PC-3 (cell line): ENCODE measurements at regions not wholly inside any gene's neighbourhood (a gene's known extent, or its start where the extent isn't known, plus 50 kb on each side); places are given as distances from the start of the nearest gene placed in this dataset.

Experiments used
- ATAC-seq: fragments of 200-7000 bp; cut with Tn5 transposase; 2 replicates; pipeline ENCODE4 v1.9.1; 2020; ENCODE audit warnings: mild to moderate bottlenecking, moderate library complexity
- BruUV-seq: library from RNA; stranded (reverse); fragments of 400-500 nt; replicated peaks from 2 replicates; lab custom pipeline; 2021; lab: Mats Ljungman, UMichigan
- CTCF ChIA-PET: fragments of 300-600 bp; sonication (Branson Sonifier 250); formaldehyde crosslinking; loops from one replicate; lab custom pipeline; 2022; ENCODE audit warnings: antibody characterized with exemption; lab: Charles Lee
- POLR2A ChIA-PET: fragments of 300-600 bp; sonication (Branson Sonifier 250); formaldehyde crosslinking; loops from one replicate; lab custom pipeline; 2022; ENCODE audit warnings: antibody characterized with exemption; ENCODE audit not compliant: unreplicated experiment; lab: Charles Lee
- DNase-seq: peaks from one replicate; pipeline ENCODE4 v3.0.0-alpha.2; 2015
- H2AFZ ChIP-seq: fragments of 300-600 bp; sonication (generic); 2 replicates; pipeline ENCODE4 v1.6.0; 2016; ENCODE audit warnings: antibody characterized with exemption, low read length
- H3F3A ChIP-seq: fragments of 300-600 bp; sonication (generic); one replicate; pipeline ENCODE4 v1.6.0; 2017; ENCODE audit warnings: antibody characterized with exemption, low read length, control low read depth, mild to moderate bottlenecking; ENCODE audit not compliant: unreplicated experiment
- H3K27ac ChIP-seq: fragments of 300-600 bp; sonication (generic); 2 replicates; pipeline ENCODE4 v1.5.1; 2016; ENCODE audit warnings: mild to moderate bottlenecking, low read length
- H3K27me3 ChIP-seq: fragments of 300-600 bp; sonication (generic); 2 replicates; pipeline ENCODE4 v1.6.1; 2016; ENCODE audit warnings: low read length, mixed read lengths
- H3K36me3 ChIP-seq: fragments of 300-600 bp; sonication (generic); 2 replicates; pipeline ENCODE4 v1.6.1; 2016; ENCODE audit warnings: low read depth, mixed run types, low read length, mixed read lengths
- H3K4me1 ChIP-seq: fragments of 300-600 bp; sonication (generic); 2 replicates; pipeline ENCODE4 v1.5.1; 2016; ENCODE audit warnings: low read length; ENCODE audit not compliant: insufficient read depth
- H3K4me2 ChIP-seq: fragments of 300-600 bp; sonication (generic); 2 replicates; pipeline ENCODE4 v1.6.0; 2016; ENCODE audit warnings: low read length
- H3K4me3 ChIP-seq: fragments of 300-600 bp; sonication (generic); 2 replicates; pipeline ENCODE4 v1.5.1; 2016; ENCODE audit warnings: mild to moderate bottlenecking, low read length, mixed read lengths
- H3K79me2 ChIP-seq: fragments of 300-600 bp; sonication (generic); 2 replicates; pipeline ENCODE4 v1.6.1; 2017; ENCODE audit warnings: low read length, mixed read lengths
- H3K9ac ChIP-seq: fragments of 300-600 bp; sonication (generic); 2 replicates; pipeline ENCODE4 v1.6.0; 2016; ENCODE audit warnings: mild to moderate bottlenecking, low read length
- H3K9me2 ChIP-seq: fragments of 300-600 bp; sonication (generic); replicated peaks from 2 replicates; pipeline ENCODE4 v1.6.1; 2016; ENCODE audit warnings: mixed run types, low read length, mixed read lengths
- H3K9me3 ChIP-seq: fragments of 300-600 bp; sonication (generic); 2 replicates; pipeline ENCODE4 v1.6.1; 2016; ENCODE audit warnings: low read length, mixed read lengths
- H4K20me1 ChIP-seq: fragments of 300-600 bp; sonication (generic); 2 replicates; pipeline ENCODE4 v1.6.1; 2016; ENCODE audit warnings: low read length, mixed read lengths
- CTCF ChIP-seq: fragments of 300-600 bp; sonication (generic); conservative IDR thresholded peaks from 2 replicates; pipeline ENCODE4 v1.5.1; 2017; ENCODE audit warnings: antibody characterized with exemption, low read depth, mild to moderate bottlenecking, low read length
- EZH2 ChIP-seq: fragments of 300-600 bp; sonication (generic); IDR thresholded peaks from one replicate; pipeline ENCODE4 v1.6.1; 2017; ENCODE audit warnings: antibody characterized with exemption, mild to moderate bottlenecking, low read length; ENCODE audit not compliant: unreplicated experiment
- EZH2phosphoT487 ChIP-seq: fragments of 300-600 bp; sonication (generic); IDR thresholded peaks from 2 replicates; pipeline ENCODE4 v1.6.1; 2018; ENCODE audit warnings: mild to moderate bottlenecking, antibody characterized with exemption, low read length, borderline replicate concordance
- intact Hi-C: fragments of 100-400 bp; cut with micrococcal nuclease; formaldehyde crosslinking; loops from 2 replicates; pipeline ENCODE4 v1.9.0; 2023

- DNase-seq (no peak), ATAC-seq (no peak)
- Histone ChIP-seq H2AFZ (no peak overlapping the region), H3K4me3 (no peak overlapping the region), H3F3A (no peaks in the 10 kb centered on the region), H3K79me2 (no peaks in the 10 kb centered on the region), H3K9me3 (no peaks in the 10 kb centered on the region), H3K4me2 (no peak overlapping the region), H3K27me3 (no peaks in the 10 kb centered on the region), H3K9me2 (no peaks in the 10 kb centered on the region), H3K27ac (no peak overlapping the region), H4K20me1 (no peaks in the 10 kb centered on the region), H3K36me3 (no peaks in the 10 kb centered on the region), H3K4me1 (no peaks in the 10 kb centered on the region), H3K9ac (no peak overlapping the region)
- BruUV-seq = no TSS peak
- intact Hi-C loops = no loop called here
- POLR2A ChIA-PET = no interaction called here
- CTCF ChIA-PET = no interaction called here
- TF ChIP-seq CTCF = no peak
- TF ChIP-seq EZH2phosphoT487 = no peak
- no peak for TF ChIP-seq EZH2
These were observed 247.9 kb downstream of the AMY1C start for GRCh38 chr1:103997631-103998030.

GRCh38 chr1:104018922-104019674 is 269.4 kb downstream of the AMY1C start:
- no peaks in the 10 kb centered on the region for H4K20me1 ChIP-seq
- H3K4me3 ChIP-seq = no peak overlapping the region
- H3K36me3 ChIP-seq = no peaks in the 10 kb centered on the region
- H3K9me3 ChIP-seq = no peaks in the 10 kb centered on the region
- CTCF ChIA-PET = no interaction called here
- no TSS peak for BruUV-seq
- intact Hi-C loops = no loop called here
- no peaks in the 10 kb centered on the region for H3K79me2 ChIP-seq
- H3K4me1 ChIP-seq = no peaks in the 10 kb centered on the region
- no peaks in the 10 kb centered on the region for H3K9me2 ChIP-seq
- DNase-seq (no peak), ATAC-seq (no peak)
- POLR2A ChIA-PET = no interaction called here
- no peak overlapping the region for H2AFZ ChIP-seq
- H3K27ac ChIP-seq = no peak overlapping the region
- no peak overlapping the region for H3K9ac ChIP-seq
- no peak overlapping the region for H3K4me2 ChIP-seq
- TF ChIP-seq EZH2phosphoT487 (no peak), EZH2 (no peak), CTCF (no peak; the same call in 1 of the 2 replicates)
- H3K27me3 ChIP-seq = peaks cover 22% of the 10 kb centered on the region
- H3F3A ChIP-seq = no peaks in the 10 kb centered on the region

GRCh38 chr1:104019675-104020049 is 270.0 kb downstream of the AMY1C start:
- Histone ChIP-seq H3K9ac (no peak overlapping the region), H3F3A (no peaks in the 10 kb centered on the region), H3K9me2 (no peaks in the 10 kb centered on the region), H3K27ac (no peak overlapping the region), H3K36me3 (no peaks in the 10 kb centered on the region), H2AFZ (no peak overlapping the region), H3K4me2 (no peak overlapping the region), H4K20me1 (no peaks in the 10 kb centered on the region), H3K4me3 (no peak overlapping the region), H3K27me3 (peaks cover 21% of the 10 kb centered on the region), H3K79me2 (no peaks in the 10 kb centered on the region), H3K9me3 (no peaks in the 10 kb centered on the region), H3K4me1 (no peaks in the 10 kb centered on the region)
- ChIA-PET CTCF (no interaction called here), POLR2A (no interaction called here)
- intact Hi-C loops = no loop called here
- DNase-seq = no peak
- no peak for ATAC-seq
- BruUV-seq = no TSS peak
- TF ChIP-seq EZH2phosphoT487 = no peak
- no peak for TF ChIP-seq EZH2
- TF ChIP-seq CTCF = no peak
